ENCODE measurements at regions not wholly inside any gene's neighbourhood (a gene's known extent, or its start where the extent isn't known, plus 50 kb on each side); places are given as distances from the start of the nearest gene placed in this dataset.

DNA sequence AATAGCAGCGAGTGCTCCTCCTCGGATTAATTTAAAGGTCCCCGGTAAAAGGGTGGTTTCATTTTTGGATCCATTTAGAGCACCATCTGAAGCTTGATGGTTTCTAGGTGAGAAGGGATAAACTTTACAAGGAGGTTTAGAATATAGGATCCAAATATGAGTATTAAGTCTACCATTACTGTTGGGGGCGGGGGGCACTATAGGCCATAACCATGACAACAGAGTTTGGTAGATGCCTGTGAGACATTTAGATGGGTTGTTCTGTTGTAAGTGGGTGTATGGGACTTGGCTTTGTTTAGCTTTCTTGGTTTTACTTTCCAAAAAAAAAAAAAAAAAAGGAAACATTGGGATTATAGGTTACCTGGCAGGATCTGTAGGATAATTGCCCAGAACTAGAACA lies 92.7 kb downstream of the TENT5D start:
- TF ChIP-seq NFIC (IDR thresholded peaks at IDR 0.05): no peak
- TF ChIP-seq YY1 (IDR thresholded peaks at IDR 0.05; ENCODE audit: low read depth): no peak
- TF ChIP-seq RAD21 (IDR thresholded peaks at IDR 0.05; ENCODE audit: low read depth): no peak
- TF ChIP-seq EP300 (IDR thresholded peaks at IDR 0.05; ENCODE audit: borderline replicate concordance): no peak
- no peak for TF ChIP-seq ZBTB7A (IDR thresholded peaks at IDR 0.05; ENCODE audit: low read depth)
- no peak for TF ChIP-seq TCF12 (IDR thresholded peaks at IDR 0.05; ENCODE audit: low read depth)
- TF ChIP-seq, protein P1, sequence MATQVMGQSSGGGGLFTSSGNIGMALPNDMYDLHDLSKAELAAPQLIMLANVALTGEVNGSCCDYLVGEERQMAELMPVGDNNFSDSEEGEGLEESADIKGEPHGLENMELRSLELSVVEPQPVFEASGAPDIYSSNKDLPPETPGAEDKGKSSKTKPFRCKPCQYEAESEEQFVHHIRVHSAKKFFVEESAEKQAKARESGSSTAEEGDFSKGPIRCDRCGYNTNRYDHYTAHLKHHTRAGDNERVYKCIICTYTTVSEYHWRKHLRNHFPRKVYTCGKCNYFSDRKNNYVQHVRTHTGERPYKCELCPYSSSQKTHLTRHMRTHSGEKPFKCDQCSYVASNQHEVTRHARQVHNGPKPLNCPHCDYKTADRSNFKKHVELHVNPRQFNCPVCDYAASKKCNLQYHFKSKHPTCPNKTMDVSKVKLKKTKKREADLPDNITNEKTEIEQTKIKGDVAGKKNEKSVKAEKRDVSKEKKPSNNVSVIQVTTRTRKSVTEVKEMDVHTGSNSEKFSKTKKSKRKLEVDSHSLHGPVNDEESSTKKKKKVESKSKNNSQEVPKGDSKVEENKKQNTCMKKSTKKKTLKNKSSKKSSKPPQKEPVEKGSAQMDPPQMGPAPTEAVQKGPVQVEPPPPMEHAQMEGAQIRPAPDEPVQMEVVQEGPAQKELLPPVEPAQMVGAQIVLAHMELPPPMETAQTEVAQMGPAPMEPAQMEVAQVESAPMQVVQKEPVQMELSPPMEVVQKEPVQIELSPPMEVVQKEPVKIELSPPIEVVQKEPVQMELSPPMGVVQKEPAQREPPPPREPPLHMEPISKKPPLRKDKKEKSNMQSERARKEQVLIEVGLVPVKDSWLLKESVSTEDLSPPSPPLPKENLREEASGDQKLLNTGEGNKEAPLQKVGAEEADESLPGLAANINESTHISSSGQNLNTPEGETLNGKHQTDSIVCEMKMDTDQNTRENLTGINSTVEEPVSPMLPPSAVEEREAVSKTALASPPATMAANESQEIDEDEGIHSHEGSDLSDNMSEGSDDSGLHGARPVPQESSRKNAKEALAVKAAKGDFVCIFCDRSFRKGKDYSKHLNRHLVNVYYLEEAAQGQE (IDR thresholded peaks at IDR 0.05; ENCODE audit: low read depth): no peak
- TF ChIP-seq TAF1 (IDR thresholded peaks at IDR 0.05; ENCODE audit: low read depth): no peak
- TF ChIP-seq CREB1 (IDR thresholded peaks at IDR 0.05; ENCODE audit: low read depth): no peak
- TF ChIP-seq, protein P2, sequence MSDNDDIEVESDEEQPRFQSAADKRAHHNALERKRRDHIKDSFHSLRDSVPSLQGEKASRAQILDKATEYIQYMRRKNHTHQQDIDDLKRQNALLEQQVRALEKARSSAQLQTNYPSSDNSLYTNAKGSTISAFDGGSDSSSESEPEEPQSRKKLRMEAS (IDR thresholded peaks at IDR 0.05): no peak

Measured in Ishikawa (cell line).